Keratinocyte (primary cell): ENCODE measurements at regions not wholly inside any gene's neighbourhood (a gene's known extent, or its start where the extent isn't known, plus 50 kb on each side); places are given as distances from the start of the nearest gene placed in this dataset.

Source experiments
- DNase-seq: peaks from one replicate; pipeline ENCODE4 v3.0.0-alpha.2; 2011; ENCODE audit warnings: low read depth, missing footprints, low spot score
- FAIRE-seq: peaks from 2 replicates; lab custom pipeline; 2011; peaks lifted over from hg19 to GRCh38; lab: Jason Lieb, UNC
- H2AFZ ChIP-seq: 2 replicates; pipeline ENCODE4 v1.6.0; 2012; ENCODE audit warnings: low read length, control low read depth, inconsistent platforms; ENCODE audit not compliant: control insufficient read depth
- H3K27ac ChIP-seq: 2 replicates; pipeline ENCODE4 v1.5.1; 2011; ENCODE audit warnings: low read length; ENCODE audit not compliant: control insufficient read depth, insufficient read depth
- H3K27me3 ChIP-seq: 3 replicates; pipeline ENCODE4 v1.6.0; 2011; ENCODE audit warnings: low read length; ENCODE audit not compliant: control insufficient read depth, insufficient read depth; ENCODE audit errors: extremely low read depth
- H3K36me3 ChIP-seq, 2 experiments: 2 replicates in 1 of 2; 3 replicates in 1 of 2; pipeline ENCODE4 v1.5.1; 2011; ENCODE audit warnings: low read length in 2 of 2, mild to moderate bottlenecking in 1 of 2; ENCODE audit not compliant: control insufficient read depth in 2 of 2, insufficient read depth in 2 of 2; ENCODE audit errors: extremely low read depth in 1 of 2
- H3K4me1 ChIP-seq: 3 replicates; pipeline ENCODE4 v1.5.1; 2011; ENCODE audit warnings: low read length; ENCODE audit not compliant: control insufficient read depth, insufficient read depth; ENCODE audit errors: extremely low read depth
- H3K4me2 ChIP-seq: 3 replicates; pipeline ENCODE4 v1.6.0; 2011; ENCODE audit warnings: low read depth, low read length; ENCODE audit not compliant: control insufficient read depth, insufficient read depth; ENCODE audit errors: extremely low read depth
- H3K4me3 ChIP-seq, 3 experiments: fragments of 200-600 bp in 1 of 3; sonication (generic) in 1 of 3; 2 replicates in 2 of 3; 3 replicates in 1 of 3; pipeline ENCODE4 v1.5.1; 2011 to 2016; ENCODE audit warnings: low read length in 3 of 3, mild to moderate bottlenecking in 3 of 3, control low read depth in 2 of 3, inconsistent platforms in 1 of 3, low read depth in 1 of 3, mixed read lengths in 1 of 3, mixed run types in 1 of 3, moderate library complexity in 1 of 3; ENCODE audit not compliant: control insufficient read depth in 2 of 3, insufficient read depth in 2 of 3; ENCODE audit errors: extremely low read depth in 1 of 3
- H3K79me2 ChIP-seq: 2 replicates; pipeline ENCODE4 v1.6.0; 2012; ENCODE audit warnings: low read length; ENCODE audit not compliant: control insufficient read depth, insufficient read depth
- H3K9ac ChIP-seq: 3 replicates; pipeline ENCODE4 v1.6.0; 2011; ENCODE audit warnings: low read length; ENCODE audit not compliant: control insufficient read depth, insufficient read depth; ENCODE audit errors: extremely low read depth
- H3K9me1 ChIP-seq: 3 replicates; pipeline ENCODE4 v1.6.0; 2011; ENCODE audit warnings: low read length; ENCODE audit not compliant: control insufficient read depth, insufficient read depth; ENCODE audit errors: extremely low read depth
- H3K9me3 ChIP-seq: 2 replicates; pipeline ENCODE4 v1.5.1; 2012; ENCODE audit warnings: low read depth, low read length; ENCODE audit not compliant: control insufficient read depth
- H4K20me1 ChIP-seq: 3 replicates; pipeline ENCODE4 v1.6.0; 2011; ENCODE audit warnings: low read length; ENCODE audit not compliant: control insufficient read depth, insufficient read depth; ENCODE audit errors: extremely low read depth
- EZH2 ChIP-seq: IDR thresholded peaks from one replicate; pipeline ENCODE4 v1.6.1; 2012; ENCODE audit warnings: inconsistent platforms, mild to moderate bottlenecking, low read length, moderate library complexity
- dilution Hi-C: fragments of 300-500 bp; cut with MboI; formaldehyde crosslinking; loops from one replicate; pipeline ENCODE4 v1.7.0; 2020; ENCODE audit warnings: low sequenced_read_pairs; ENCODE audit not compliant: extremely low pct_ligation_motif_present
- TF ChIP-seq, protein P1 (sequence below), 3 experiments: IDR thresholded peaks in 1 of 3; conservative IDR thresholded peaks in 1 of 3; optimal IDR thresholded peaks in 1 of 3; 2 replicates in 2 of 3; 3 replicates in 1 of 3; pipeline versions ENCODE3 to v1.5.1; 2011; ENCODE audit warnings: low read length in 3 of 3, mild to moderate bottlenecking in 3 of 3, moderate library complexity in 2 of 3, control low read depth in 1 of 3, inconsistent platforms in 1 of 3; ENCODE audit not compliant: insufficient read depth in 2 of 3; ENCODE audit errors: extremely low read depth in 1 of 3

DNA sequence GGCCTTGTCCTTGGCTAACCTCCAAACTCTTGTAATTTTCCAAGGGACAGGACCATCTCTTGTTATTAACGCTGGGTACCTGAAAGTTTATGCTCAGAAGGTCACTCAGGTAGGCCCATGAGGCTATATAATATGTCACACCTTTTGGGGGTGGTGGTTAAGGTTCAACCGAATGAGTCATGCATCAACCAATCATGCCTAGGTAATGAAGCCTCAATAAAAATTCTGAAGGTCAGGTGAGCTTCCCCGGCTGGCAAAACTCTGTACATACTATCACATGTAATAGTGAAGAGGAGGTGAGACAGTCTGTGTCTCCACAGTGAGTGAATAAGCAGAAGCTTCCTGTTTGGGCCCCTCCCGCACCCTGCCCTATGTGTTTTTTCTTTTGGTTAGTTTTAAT is 424.9 kb downstream of the PCDH17 start:
- no peaks in the 10 kb centered on the region for H3K9me1 ChIP-seq
- H3K27me3 ChIP-seq: no peaks in the 10 kb centered on the region
- H2AFZ ChIP-seq: no peak overlapping the region
- no peak overlapping the region for H3K27ac ChIP-seq
- no peak overlapping the region for H3K4me2 ChIP-seq
- H3K9ac ChIP-seq: no peak overlapping the region
- no peak for DNase-seq
- H3K79me2 ChIP-seq: no peaks in the 10 kb centered on the region
- dilution Hi-C loops: no loop called here
- H3K4me3 ChIP-seq: no peak overlapping the region
- TF ChIP-seq EZH2: no peak
- TF ChIP-seq, protein P1, sequence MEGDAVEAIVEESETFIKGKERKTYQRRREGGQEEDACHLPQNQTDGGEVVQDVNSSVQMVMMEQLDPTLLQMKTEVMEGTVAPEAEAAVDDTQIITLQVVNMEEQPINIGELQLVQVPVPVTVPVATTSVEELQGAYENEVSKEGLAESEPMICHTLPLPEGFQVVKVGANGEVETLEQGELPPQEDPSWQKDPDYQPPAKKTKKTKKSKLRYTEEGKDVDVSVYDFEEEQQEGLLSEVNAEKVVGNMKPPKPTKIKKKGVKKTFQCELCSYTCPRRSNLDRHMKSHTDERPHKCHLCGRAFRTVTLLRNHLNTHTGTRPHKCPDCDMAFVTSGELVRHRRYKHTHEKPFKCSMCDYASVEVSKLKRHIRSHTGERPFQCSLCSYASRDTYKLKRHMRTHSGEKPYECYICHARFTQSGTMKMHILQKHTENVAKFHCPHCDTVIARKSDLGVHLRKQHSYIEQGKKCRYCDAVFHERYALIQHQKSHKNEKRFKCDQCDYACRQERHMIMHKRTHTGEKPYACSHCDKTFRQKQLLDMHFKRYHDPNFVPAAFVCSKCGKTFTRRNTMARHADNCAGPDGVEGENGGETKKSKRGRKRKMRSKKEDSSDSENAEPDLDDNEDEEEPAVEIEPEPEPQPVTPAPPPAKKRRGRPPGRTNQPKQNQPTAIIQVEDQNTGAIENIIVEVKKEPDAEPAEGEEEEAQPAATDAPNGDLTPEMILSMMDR (optimal IDR thresholded peaks at IDR 0.05 in 1 of 3, IDR thresholded peaks at IDR 0.05 in 1 of 3, conservative IDR thresholded peaks at IDR 0.05 in 1 of 3; ENCODE audit: extremely low read depth in 1 of 3, insufficient read depth in 2 of 3, low read length in 3 of 3): no peak
- no peak for FAIRE-seq
- H3K36me3 ChIP-seq: no peaks in the 10 kb centered on the region
- no peaks in the 10 kb centered on the region for H3K4me1 ChIP-seq
- no peaks in the 10 kb centered on the region for H4K20me1 ChIP-seq
- peaks cover 3% of the 10 kb centered on the region for H3K9me3 ChIP-seq

DNA sequence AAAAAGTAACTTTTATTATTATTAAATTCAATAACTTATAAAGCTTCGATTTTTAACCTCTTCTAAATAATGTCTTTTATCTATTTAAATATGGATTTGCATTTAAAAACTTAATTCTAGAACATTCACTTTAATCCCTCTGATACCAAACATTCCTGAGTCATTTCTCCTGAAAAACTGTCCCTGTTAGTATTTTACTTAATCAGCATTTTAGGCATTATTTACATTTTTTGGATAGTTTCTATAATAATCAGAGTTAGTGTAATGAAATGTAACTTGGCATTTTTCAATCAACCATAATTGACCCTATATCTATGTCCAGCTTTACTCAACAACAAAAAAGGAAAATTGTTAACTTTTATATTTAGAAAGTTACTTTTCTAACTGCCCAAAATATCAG is 428.1 kb downstream of the PCDH17 start:
- TF ChIP-seq, protein P1 (optimal IDR thresholded peaks at IDR 0.05 in 1 of 3, IDR thresholded peaks at IDR 0.05 in 1 of 3, conservative IDR thresholded peaks at IDR 0.05 in 1 of 3; ENCODE audit: extremely low read depth in 1 of 3, insufficient read depth in 2 of 3, low read length in 3 of 3): no peak
- TF ChIP-seq EZH2: no peak
- no peak overlapping the region for H3K27ac ChIP-seq
- no peak overlapping the region for H3K9ac ChIP-seq
- peaks cover 4% of the 10 kb centered on the region for H3K9me3 ChIP-seq
- H3K9me1 ChIP-seq: no peaks in the 10 kb centered on the region
- no peak for DNase-seq
- FAIRE-seq: no peak
- H3K79me2 ChIP-seq: no peaks in the 10 kb centered on the region
- no peaks in the 10 kb centered on the region for H3K36me3 ChIP-seq
- dilution Hi-C loops: no loop called here
- no peaks in the 10 kb centered on the region for H4K20me1 ChIP-seq
- no peak overlapping the region for H2AFZ ChIP-seq
- no peaks in the 10 kb centered on the region for H3K4me1 ChIP-seq
- no peak overlapping the region for H3K4me2 ChIP-seq
- no peak overlapping the region for H3K4me3 ChIP-seq
- no peaks in the 10 kb centered on the region for H3K27me3 ChIP-seq
